Keratinocyte (primary cell): ENCODE measurements at regions not wholly inside any gene's neighbourhood (a gene's known extent, or its start where the extent isn't known, plus 50 kb on each side); places are given as distances from the start of the nearest gene placed in this dataset.

Experiments used
- DNase-seq: peaks from one replicate; pipeline ENCODE4 v3.0.0-alpha.2; 2011; ENCODE audit warnings: low read depth, missing footprints, low spot score
- FAIRE-seq: peaks from 2 replicates; lab custom pipeline; 2011; peaks lifted over from hg19 to GRCh38; lab: Jason Lieb, UNC
- H2AFZ ChIP-seq: 2 replicates; pipeline ENCODE4 v1.6.0; 2012; ENCODE audit warnings: low read length, control low read depth, inconsistent platforms; ENCODE audit not compliant: control insufficient read depth
- H3K27ac ChIP-seq: 2 replicates; pipeline ENCODE4 v1.5.1; 2011; ENCODE audit warnings: low read length; ENCODE audit not compliant: control insufficient read depth, insufficient read depth
- H3K27me3 ChIP-seq: 3 replicates; pipeline ENCODE4 v1.6.0; 2011; ENCODE audit warnings: low read length; ENCODE audit not compliant: control insufficient read depth, insufficient read depth; ENCODE audit errors: extremely low read depth
- H3K36me3 ChIP-seq, 2 experiments: 2 replicates in 1 of 2; 3 replicates in 1 of 2; pipeline ENCODE4 v1.5.1; 2011; ENCODE audit warnings: low read length in 2 of 2, mild to moderate bottlenecking in 1 of 2; ENCODE audit not compliant: control insufficient read depth in 2 of 2, insufficient read depth in 2 of 2; ENCODE audit errors: extremely low read depth in 1 of 2
- H3K4me1 ChIP-seq: 3 replicates; pipeline ENCODE4 v1.5.1; 2011; ENCODE audit warnings: low read length; ENCODE audit not compliant: control insufficient read depth, insufficient read depth; ENCODE audit errors: extremely low read depth
- H3K4me2 ChIP-seq: 3 replicates; pipeline ENCODE4 v1.6.0; 2011; ENCODE audit warnings: low read depth, low read length; ENCODE audit not compliant: control insufficient read depth, insufficient read depth; ENCODE audit errors: extremely low read depth
- H3K4me3 ChIP-seq, 3 experiments: fragments of 200-600 bp in 1 of 3; sonication (generic) in 1 of 3; 2 replicates in 2 of 3; 3 replicates in 1 of 3; pipeline ENCODE4 v1.5.1; 2011 to 2016; ENCODE audit warnings: low read length in 3 of 3, mild to moderate bottlenecking in 3 of 3, control low read depth in 2 of 3, inconsistent platforms in 1 of 3, low read depth in 1 of 3, mixed read lengths in 1 of 3, mixed run types in 1 of 3, moderate library complexity in 1 of 3; ENCODE audit not compliant: control insufficient read depth in 2 of 3, insufficient read depth in 2 of 3; ENCODE audit errors: extremely low read depth in 1 of 3
- H3K79me2 ChIP-seq: 2 replicates; pipeline ENCODE4 v1.6.0; 2012; ENCODE audit warnings: low read length; ENCODE audit not compliant: control insufficient read depth, insufficient read depth
- H3K9ac ChIP-seq: 3 replicates; pipeline ENCODE4 v1.6.0; 2011; ENCODE audit warnings: low read length; ENCODE audit not compliant: control insufficient read depth, insufficient read depth; ENCODE audit errors: extremely low read depth
- H3K9me1 ChIP-seq: 3 replicates; pipeline ENCODE4 v1.6.0; 2011; ENCODE audit warnings: low read length; ENCODE audit not compliant: control insufficient read depth, insufficient read depth; ENCODE audit errors: extremely low read depth
- H3K9me3 ChIP-seq: 2 replicates; pipeline ENCODE4 v1.5.1; 2012; ENCODE audit warnings: low read depth, low read length; ENCODE audit not compliant: control insufficient read depth
- H4K20me1 ChIP-seq: 3 replicates; pipeline ENCODE4 v1.6.0; 2011; ENCODE audit warnings: low read length; ENCODE audit not compliant: control insufficient read depth, insufficient read depth; ENCODE audit errors: extremely low read depth
- CTCF ChIP-seq, 3 experiments: IDR thresholded peaks in 1 of 3; conservative IDR thresholded peaks in 1 of 3; optimal IDR thresholded peaks in 1 of 3; 2 replicates in 2 of 3; 3 replicates in 1 of 3; pipeline versions ENCODE3 to v1.5.1; 2011; ENCODE audit warnings: low read length in 3 of 3, mild to moderate bottlenecking in 3 of 3, moderate library complexity in 2 of 3, control low read depth in 1 of 3, inconsistent platforms in 1 of 3; ENCODE audit not compliant: insufficient read depth in 2 of 3; ENCODE audit errors: extremely low read depth in 1 of 3
- EZH2 ChIP-seq: IDR thresholded peaks from one replicate; pipeline ENCODE4 v1.6.1; 2012; ENCODE audit warnings: inconsistent platforms, mild to moderate bottlenecking, low read length, moderate library complexity
- dilution Hi-C: fragments of 300-500 bp; cut with MboI; formaldehyde crosslinking; loops from one replicate; pipeline ENCODE4 v1.7.0; 2020; ENCODE audit warnings: low sequenced_read_pairs; ENCODE audit not compliant: extremely low pct_ligation_motif_present

- no peak for FAIRE-seq
- TF ChIP-seq CTCF (optimal IDR thresholded peaks at IDR 0.05 in 1 of 3, IDR thresholded peaks at IDR 0.05 in 1 of 3, conservative IDR thresholded peaks at IDR 0.05 in 1 of 3; ENCODE audit: extremely low read depth in 1 of 3, insufficient read depth in 2 of 3, low read length in 3 of 3): no peak
- TF ChIP-seq EZH2: no peak
- dilution Hi-C loops: no loop called here
Measured at GRCh38 chr5:159782995-159783300, 133.3 kb upstream of the ADRA1B start.

GRCh38 chr5:159783726-159784247, 132.5 kb upstream of the ADRA1B start:
- no peak overlapping the region for H3K27ac ChIP-seq
- H3K27me3 ChIP-seq: no peaks in the 10 kb centered on the region
- H3K4me3 ChIP-seq: no peak overlapping the region
- H3K36me3 ChIP-seq: no peaks in the 10 kb centered on the region
- H3K9ac ChIP-seq: no peak overlapping the region
- no peaks in the 10 kb centered on the region for H4K20me1 ChIP-seq
- H3K4me2 ChIP-seq: peak overlapping the region; percentile 3
- FAIRE-seq (peak; percentile 89), DNase-seq (no peak)
- no peaks in the 10 kb centered on the region for H3K9me1 ChIP-seq
- H3K9me3 ChIP-seq: peaks cover 6% of the 10 kb centered on the region
- TF ChIP-seq CTCF (optimal IDR thresholded peaks at IDR 0.05 in 1 of 3, IDR thresholded peaks at IDR 0.05 in 1 of 3, conservative IDR thresholded peaks at IDR 0.05 in 1 of 3; ENCODE audit: extremely low read depth in 1 of 3, insufficient read depth in 2 of 3, low read length in 3 of 3) (no peak), EZH2 (no peak)
- dilution Hi-C loops: no loop called here
- no peak overlapping the region for H2AFZ ChIP-seq
- H3K79me2 ChIP-seq: no peaks in the 10 kb centered on the region
- H3K4me1 ChIP-seq: peaks cover 41% of the 10 kb centered on the region

More at GRCh38 chr5:159782995-159783300, 133.3 kb upstream of the ADRA1B start:
- H3K9me1 ChIP-seq: no peaks in the 10 kb centered on the region
- H3K4me2 ChIP-seq: no peak overlapping the region
- H3K4me1 ChIP-seq: peaks cover 47% of the 10 kb centered on the region
- H3K9ac ChIP-seq: no peak overlapping the region
- no peak for DNase-seq
- no peaks in the 10 kb centered on the region for H3K79me2 ChIP-seq
- peaks cover 6% of the 10 kb centered on the region for H3K9me3 ChIP-seq
- H3K4me3 ChIP-seq: no peak overlapping the region
- no peaks in the 10 kb centered on the region for H3K36me3 ChIP-seq
- H3K27me3 ChIP-seq: no peaks in the 10 kb centered on the region
- no peak overlapping the region for H3K27ac ChIP-seq
- H2AFZ ChIP-seq: no peak overlapping the region
- no peaks in the 10 kb centered on the region for H4K20me1 ChIP-seq
